HG03196 (cell line): ENCODE measurements at regions not wholly inside any gene's neighbourhood (a gene's known extent, or its start where the extent isn't known, plus 50 kb on each side); places are given as distances from the start of the nearest gene placed in this dataset.

Source experiments
- ATAC-seq: cut with Tn5 transposase; IDR thresholded peaks from one replicate; pipeline ENCODE4 v1.9.1; 2021; ENCODE audit not compliant: unreplicated experiment

GRCh38 chr6:82072751-82073150, 174.8 kb downstream of the IBTK start:
- no peak for ATAC-seq

GRCh38 chr6:82072121-82072521, 175.4 kb downstream of the IBTK start:
- ATAC-seq, result no peak

- no peak for ATAC-seq
Measured at GRCh38 chr6:82068721-82069120, 178.8 kb downstream of the IBTK start.

GRCh38 chr6:82066991-82067411, 180.5 kb downstream of the IBTK start:
- ATAC-seq, result peak; percentile 99

- ATAC-seq, result no peak
Measured at GRCh38 chr6:82066196-82066595, 181.3 kb downstream of the IBTK start.

GRCh38 chr6:82063574-82063973, 184.0 kb downstream of the IBTK start:
- no peak for ATAC-seq

- ATAC-seq, result no peak
Measured at GRCh38 chr6:82062219-82062618, 185.3 kb downstream of the IBTK start.

GRCh38 chr6:82057846-82058554, 189.5 kb downstream of the IBTK start:
- ATAC-seq, result no peak

GRCh38 chr6:82056567-82056966, 191.0 kb downstream of the IBTK start:
- ATAC-seq, result no peak

- no peak for ATAC-seq
Measured at GRCh38 chr6:82045965-82046756, 201.4 kb downstream of the IBTK start.

GRCh38 chr6:82040405-82041221, 206.9 kb downstream of the IBTK start:
- peak; percentile 83 for ATAC-seq

- no peak for ATAC-seq
Measured at GRCh38 chr6:82038631-82039030, 208.9 kb downstream of the IBTK start.

- no peak for ATAC-seq
Measured at GRCh38 chr6:82035526-82035925, 212.0 kb downstream of the IBTK start.

- no peak for ATAC-seq
Measured at GRCh38 chr6:82033631-82034211, 213.8 kb downstream of the IBTK start.

GRCh38 chr6:82032444-82032843, 215.1 kb downstream of the IBTK start:
- no peak for ATAC-seq

GRCh38 chr6:82030761-82031503, 216.6 kb downstream of the IBTK start:
- no peak for ATAC-seq

GRCh38 chr6:82030301-82030700, 217.2 kb downstream of the IBTK start:
- ATAC-seq, result no peak

- no peak for ATAC-seq
Measured at GRCh38 chr6:82025271-82025670, 222.3 kb downstream of the IBTK start.

- ATAC-seq, result no peak
Measured at GRCh38 chr6:82022614-82023129, 224.9 kb downstream of the IBTK start.

GRCh38 chr6:82017773-82018172, 229.8 kb downstream of the IBTK start:
- no peak for ATAC-seq
